ENCODE measurements at regions not wholly inside any gene's neighbourhood (a gene's known extent, or its start where the extent isn't known, plus 50 kb on each side); places are given as distances from the start of the nearest gene placed in this dataset.

GRCh38 chr12:93043192-93043876 lies 114.2 kb upstream of the EEA1 start:
- DNase-seq (ENCODE audit: low read depth, low spot score), result no peak

GRCh38 chr12:93043877-93044209 lies 114.7 kb upstream of the EEA1 start:
- no peak for DNase-seq (ENCODE audit: low read depth, low spot score)

- no peak for DNase-seq (ENCODE audit: low read depth, low spot score)
These were observed 118.0 kb upstream of the EEA1 start for GRCh38 chr12:93047118-93047517.

- DNase-seq (ENCODE audit: low read depth, low spot score), result no peak
These were observed 119.6 kb upstream of the EEA1 start for GRCh38 chr12:93048656-93049055.

- no peak for DNase-seq (ENCODE audit: low read depth, low spot score)
These were observed 121.1 kb upstream of the EEA1 start for GRCh38 chr12:93050026-93050747.

GRCh38 chr12:93050748-93051081 lies 121.6 kb upstream of the EEA1 start:
- no peak for DNase-seq (ENCODE audit: low read depth, low spot score)

- no peak for DNase-seq (ENCODE audit: low read depth, low spot score)
These were observed 124.9 kb upstream of the EEA1 start for GRCh38 chr12:93054021-93054420.

GRCh38 chr12:93055221-93055620 lies 126.1 kb upstream of the EEA1 start:
- DNase-seq (ENCODE audit: low read depth, low spot score), result no peak

- no peak for DNase-seq (ENCODE audit: low read depth, low spot score)
These were observed 128.0 kb upstream of the EEA1 start for GRCh38 chr12:93056971-93057535.

GRCh38 chr12:93058280-93058679 lies 129.2 kb upstream of the EEA1 start:
- no peak for DNase-seq (ENCODE audit: low read depth, low spot score)

GRCh38 chr12:93059288-93059687 lies 130.2 kb upstream of the EEA1 start:
- no peak for DNase-seq (ENCODE audit: low read depth, low spot score)

GRCh38 chr12:93059925-93060665 lies 131.0 kb upstream of the EEA1 start:
- DNase-seq (ENCODE audit: low read depth, low spot score), result no peak

GRCh38 chr12:93060666-93061472 lies 131.8 kb upstream of the EEA1 start:
- DNase-seq (ENCODE audit: low read depth, low spot score), result no peak

GRCh38 chr12:93061473-93062419 lies 132.7 kb upstream of the EEA1 start:
- DNase-seq (ENCODE audit: low read depth, low spot score), result no peak

- no peak for DNase-seq (ENCODE audit: low read depth, low spot score)
These were observed 136.8 kb upstream of the EEA1 start for GRCh38 chr12:93065896-93066295.

- DNase-seq (ENCODE audit: low read depth, low spot score), result peak; percentile 30
These were observed 143.2 kb upstream of the EEA1 start for GRCh38 chr12:93072340-93072739.

- no peak for DNase-seq (ENCODE audit: low read depth, low spot score)
These were observed 144.2 kb upstream of the EEA1 start for GRCh38 chr12:93073324-93073723.

- DNase-seq (ENCODE audit: low read depth, low spot score), result no peak
These were observed 149.0 kb upstream of the EEA1 start for GRCh38 chr12:93078059-93078458.

- no peak for DNase-seq (ENCODE audit: low read depth, low spot score)
These were observed 149.5 kb upstream of the EEA1 start for GRCh38 chr12:93078577-93078976.

- no peak for DNase-seq (ENCODE audit: low read depth, low spot score)
These were observed 150.2 kb upstream of the EEA1 start for GRCh38 chr12:93079271-93079670.

- DNase-seq (ENCODE audit: low read depth, low spot score), result no peak
These were observed 150.9 kb upstream of the EEA1 start for GRCh38 chr12:93079976-93080375.

All from ELF-1 (cell line).